ENCODE measurements at regions not wholly inside any gene's neighbourhood (a gene's known extent, or its start where the extent isn't known, plus 50 kb on each side); places are given as distances from the start of the nearest gene placed in this dataset.

DNA sequence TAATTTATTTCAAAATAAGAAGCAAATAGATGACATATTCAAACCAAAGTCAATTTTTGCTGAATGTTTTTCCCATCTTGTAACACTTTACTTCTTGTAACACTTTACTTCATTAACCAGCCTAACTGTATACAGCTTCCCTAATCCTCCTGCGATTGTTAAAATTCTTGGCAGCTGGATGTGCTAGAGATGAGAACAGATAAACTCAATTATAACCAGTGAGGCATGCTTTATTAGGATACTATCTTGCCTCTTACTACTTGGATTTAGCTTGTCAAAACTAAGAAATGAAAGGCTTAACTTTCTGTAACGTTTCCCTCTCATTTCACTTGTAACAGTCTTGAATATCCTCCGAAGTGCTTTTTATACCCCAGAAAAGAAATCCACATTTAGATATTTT lies 94.1 kb upstream of the BMP5 start:
- H3K4me2 ChIP-seq (ENCODE audit: low read length), result no peak overlapping the region
- H3K4me3 ChIP-seq (ENCODE audit: low read length), result no peak overlapping the region
- H3K36me3 ChIP-seq (ENCODE audit: control insufficient read depth, low read length), result no peaks in the 10 kb centered on the region
- no peaks in the 10 kb centered on the region for H4K20me1 ChIP-seq (ENCODE audit: control insufficient read depth, insufficient read depth, low read depth, low read length)
- H3K9me3 ChIP-seq (ENCODE audit: control insufficient read depth, insufficient read depth, low read length), result no peaks in the 10 kb centered on the region
- H3K79me2 ChIP-seq (ENCODE audit: control insufficient read depth, low read length), result no peaks in the 10 kb centered on the region
- TF ChIP-seq, protein P1, sequence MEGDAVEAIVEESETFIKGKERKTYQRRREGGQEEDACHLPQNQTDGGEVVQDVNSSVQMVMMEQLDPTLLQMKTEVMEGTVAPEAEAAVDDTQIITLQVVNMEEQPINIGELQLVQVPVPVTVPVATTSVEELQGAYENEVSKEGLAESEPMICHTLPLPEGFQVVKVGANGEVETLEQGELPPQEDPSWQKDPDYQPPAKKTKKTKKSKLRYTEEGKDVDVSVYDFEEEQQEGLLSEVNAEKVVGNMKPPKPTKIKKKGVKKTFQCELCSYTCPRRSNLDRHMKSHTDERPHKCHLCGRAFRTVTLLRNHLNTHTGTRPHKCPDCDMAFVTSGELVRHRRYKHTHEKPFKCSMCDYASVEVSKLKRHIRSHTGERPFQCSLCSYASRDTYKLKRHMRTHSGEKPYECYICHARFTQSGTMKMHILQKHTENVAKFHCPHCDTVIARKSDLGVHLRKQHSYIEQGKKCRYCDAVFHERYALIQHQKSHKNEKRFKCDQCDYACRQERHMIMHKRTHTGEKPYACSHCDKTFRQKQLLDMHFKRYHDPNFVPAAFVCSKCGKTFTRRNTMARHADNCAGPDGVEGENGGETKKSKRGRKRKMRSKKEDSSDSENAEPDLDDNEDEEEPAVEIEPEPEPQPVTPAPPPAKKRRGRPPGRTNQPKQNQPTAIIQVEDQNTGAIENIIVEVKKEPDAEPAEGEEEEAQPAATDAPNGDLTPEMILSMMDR (IDR thresholded peaks at IDR 0.05; ENCODE audit: low read depth, low read length, poor library complexity, severe bottlenecking), result no peak
- TF ChIP-seq EZH2phosphoT487 (IDR thresholded peaks at IDR 0.05; ENCODE audit: borderline replicate concordance, low read length), result no peak
- no peaks in the 10 kb centered on the region for H3K9me2 ChIP-seq (replicated peaks; ENCODE audit: control insufficient read depth, low read length)
- no peak overlapping the region for H3K27ac ChIP-seq (ENCODE audit: low read depth, low read length)
- no peaks in the 10 kb centered on the region for H3F3A ChIP-seq (ENCODE audit: control insufficient read depth, insufficient read depth)
- no peaks in the 10 kb centered on the region for H3K4me1 ChIP-seq (ENCODE audit: control insufficient read depth, low read length)
- H3K27me3 ChIP-seq (ENCODE audit: control insufficient read depth, low read length), result no peaks in the 10 kb centered on the region

DNA sequence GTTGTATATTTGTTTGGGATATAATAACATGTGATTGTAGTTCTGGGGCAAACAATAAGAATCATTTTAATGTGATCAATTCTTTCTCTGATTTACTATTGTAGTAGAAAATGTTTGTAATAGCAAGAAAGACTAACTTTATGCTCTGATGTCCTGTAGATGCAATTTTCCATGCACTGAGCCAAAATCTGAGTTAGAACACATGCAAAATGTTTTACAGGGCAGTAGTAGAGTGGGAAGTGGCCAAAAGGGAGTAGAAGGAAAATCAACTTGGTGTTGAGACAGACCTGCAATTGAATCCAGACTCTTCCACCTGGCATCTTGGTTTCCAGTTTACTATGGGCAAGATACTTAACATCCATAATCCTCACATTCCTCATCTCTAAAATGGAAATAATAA lies 93.5 kb upstream of the BMP5 start:
- no peak overlapping the region for H3K27ac ChIP-seq (ENCODE audit: low read depth, low read length)
- no peak overlapping the region for H3K4me3 ChIP-seq (ENCODE audit: low read length)
- H3K36me3 ChIP-seq (ENCODE audit: control insufficient read depth, low read length), result no peaks in the 10 kb centered on the region
- H3K9me2 ChIP-seq (replicated peaks; ENCODE audit: control insufficient read depth, low read length), result no peaks in the 10 kb centered on the region
- no peak overlapping the region for H3K4me2 ChIP-seq (ENCODE audit: low read length)
- no peaks in the 10 kb centered on the region for H3K4me1 ChIP-seq (ENCODE audit: control insufficient read depth, low read length)
- H3K79me2 ChIP-seq (ENCODE audit: control insufficient read depth, low read length), result no peaks in the 10 kb centered on the region
- H4K20me1 ChIP-seq (ENCODE audit: control insufficient read depth, insufficient read depth, low read depth, low read length), result no peaks in the 10 kb centered on the region
- no peaks in the 10 kb centered on the region for H3F3A ChIP-seq (ENCODE audit: control insufficient read depth, insufficient read depth)
- H3K27me3 ChIP-seq (ENCODE audit: control insufficient read depth, low read length), result no peaks in the 10 kb centered on the region
- TF ChIP-seq EZH2phosphoT487 (IDR thresholded peaks at IDR 0.05; ENCODE audit: borderline replicate concordance, low read length), result no peak
- TF ChIP-seq, protein P1 (IDR thresholded peaks at IDR 0.05; ENCODE audit: low read depth, low read length, poor library complexity, severe bottlenecking), result no peak
- no peaks in the 10 kb centered on the region for H3K9me3 ChIP-seq (ENCODE audit: control insufficient read depth, insufficient read depth, low read length)

DNA sequence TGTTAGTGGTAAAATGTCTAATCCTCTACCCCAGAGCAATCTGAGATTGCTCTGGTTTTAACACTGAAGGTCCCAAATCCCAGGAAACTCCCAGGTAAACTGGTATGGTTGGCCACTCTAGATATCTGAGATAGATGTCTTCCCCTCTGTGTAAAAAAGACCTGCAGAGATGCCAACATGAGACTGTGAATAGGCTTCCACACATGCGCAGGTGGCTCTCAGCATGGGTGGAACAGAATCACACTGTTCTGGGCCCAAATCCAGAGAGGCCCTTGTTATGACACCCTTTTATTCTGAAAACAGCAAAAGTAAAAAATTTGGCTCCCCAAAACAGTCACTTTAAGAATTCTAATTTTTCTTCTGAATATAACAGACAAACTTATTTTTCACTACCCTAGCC lies 88.7 kb upstream of the BMP5 start:
- Histone ChIP-seq H3K27ac (ENCODE audit: low read depth, low read length) (no peak overlapping the region), H3K36me3 (ENCODE audit: control insufficient read depth, low read length) (no peaks in the 10 kb centered on the region), H3K79me2 (ENCODE audit: control insufficient read depth, low read length) (no peaks in the 10 kb centered on the region), H3K9me2 (replicated peaks; ENCODE audit: control insufficient read depth, low read length) (no peaks in the 10 kb centered on the region), H3K4me2 (ENCODE audit: low read length) (no peak overlapping the region), H3K4me3 (ENCODE audit: low read length) (no peak overlapping the region), H3K4me1 (ENCODE audit: control insufficient read depth, low read length) (no peaks in the 10 kb centered on the region), H3F3A (ENCODE audit: control insufficient read depth, insufficient read depth) (no peaks in the 10 kb centered on the region), H3K9me3 (ENCODE audit: control insufficient read depth, insufficient read depth, low read length) (no peaks in the 10 kb centered on the region), H3K27me3 (ENCODE audit: control insufficient read depth, low read length) (no peaks in the 10 kb centered on the region), H4K20me1 (ENCODE audit: control insufficient read depth, insufficient read depth, low read depth, low read length) (no peaks in the 10 kb centered on the region)
- TF ChIP-seq, protein P1 (IDR thresholded peaks at IDR 0.05; ENCODE audit: low read depth, low read length, poor library complexity, severe bottlenecking), result no peak
- no peak for TF ChIP-seq EZH2phosphoT487 (IDR thresholded peaks at IDR 0.05; ENCODE audit: borderline replicate concordance, low read length)

DNA sequence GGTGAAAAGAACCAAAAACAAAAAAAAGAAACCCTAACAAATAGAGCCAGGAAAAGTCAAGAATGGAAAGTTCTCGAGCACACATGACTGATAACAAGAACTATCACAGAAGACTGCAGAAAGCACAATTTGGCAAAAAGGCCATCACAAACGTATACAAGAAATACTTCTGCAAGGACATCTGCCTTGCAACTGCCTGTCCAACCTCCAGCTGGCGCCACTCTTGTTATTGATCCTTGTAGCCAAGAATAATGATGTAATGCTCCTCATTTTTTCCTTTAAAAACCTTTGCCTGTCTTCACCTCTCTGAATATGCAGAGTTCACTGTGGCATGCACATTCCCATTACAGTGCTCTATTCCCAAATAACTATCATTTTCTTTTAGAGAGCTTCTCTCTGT lies 87.9 kb upstream of the BMP5 start:
- no peaks in the 10 kb centered on the region for H3K9me2 ChIP-seq (replicated peaks; ENCODE audit: control insufficient read depth, low read length)

More for the DNA sequence above, 87.9 kb upstream of the BMP5 start:
- no peak for TF ChIP-seq EZH2phosphoT487 (IDR thresholded peaks at IDR 0.05; ENCODE audit: borderline replicate concordance, low read length)
- TF ChIP-seq, protein P1 (IDR thresholded peaks at IDR 0.05; ENCODE audit: low read depth, low read length, poor library complexity, severe bottlenecking), result no peak
- Histone ChIP-seq H3K79me2 (ENCODE audit: control insufficient read depth, low read length) (no peaks in the 10 kb centered on the region), H3K4me1 (ENCODE audit: control insufficient read depth, low read length) (no peaks in the 10 kb centered on the region), H4K20me1 (ENCODE audit: control insufficient read depth, insufficient read depth, low read depth, low read length) (no peaks in the 10 kb centered on the region), H3K27me3 (ENCODE audit: control insufficient read depth, low read length) (no peaks in the 10 kb centered on the region), H3K4me2 (ENCODE audit: low read length) (no peak overlapping the region), H3K4me3 (ENCODE audit: low read length) (no peak overlapping the region), H3K9me3 (ENCODE audit: control insufficient read depth, insufficient read depth, low read length) (no peaks in the 10 kb centered on the region), H3K27ac (ENCODE audit: low read depth, low read length) (no peak overlapping the region), H3K36me3 (ENCODE audit: control insufficient read depth, low read length) (no peaks in the 10 kb centered on the region), H3F3A (ENCODE audit: control insufficient read depth, insufficient read depth) (no peaks in the 10 kb centered on the region)
